ENCODE measurements at regions not wholly inside any gene's neighbourhood (a gene's known extent, or its start where the extent isn't known, plus 50 kb on each side); places are given as distances from the start of the nearest gene placed in this dataset.

GRCh38 chr9:79116041-79116440 lies 455.7 kb upstream of the TLE4 start:
- no peak for DNase-seq

GRCh38 chr9:79116709-79117108 lies 455.1 kb upstream of the TLE4 start:
- no peak for DNase-seq

DNA sequence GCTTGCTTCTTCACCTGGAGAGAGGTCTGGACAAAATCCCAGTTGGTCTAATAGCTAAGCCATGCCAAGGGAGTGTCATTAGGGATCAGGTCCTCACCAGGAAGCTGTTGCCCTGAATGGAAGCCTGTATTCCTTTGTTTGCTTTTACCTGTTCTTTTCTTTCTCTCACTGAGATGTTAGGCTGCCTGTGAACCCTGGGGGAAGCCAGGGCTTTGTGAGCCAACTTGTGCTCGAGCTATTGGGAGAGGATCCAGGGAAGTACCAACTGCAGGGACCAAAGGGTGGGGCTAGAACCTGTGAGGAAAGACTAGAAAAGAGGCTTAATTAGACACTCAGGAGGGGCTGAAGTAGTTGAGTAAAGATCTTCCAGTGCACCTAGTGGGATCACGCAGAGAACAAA lies 451.2 kb upstream of the TLE4 start:
- no peak for DNase-seq

DNA sequence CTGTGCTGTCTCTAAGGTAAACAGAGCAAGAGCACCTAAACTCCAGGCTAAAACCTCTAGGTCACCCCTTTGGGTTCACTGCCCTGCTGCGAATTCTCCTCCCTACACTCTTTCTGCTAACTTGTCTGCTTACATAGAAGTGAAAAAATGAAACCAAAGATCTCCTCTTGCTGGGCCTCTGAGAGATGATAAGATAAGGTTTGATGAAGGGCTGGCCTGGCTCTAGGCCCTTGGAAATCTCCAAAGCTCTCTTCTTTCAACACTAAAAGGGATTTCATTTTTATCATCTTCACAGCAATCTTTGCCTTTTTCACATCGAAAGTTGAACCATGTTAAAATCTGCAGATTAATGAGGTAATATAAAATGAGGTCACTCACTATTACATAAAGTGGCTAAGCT lies 450.8 kb upstream of the TLE4 start:
- no peak for DNase-seq

DNA sequence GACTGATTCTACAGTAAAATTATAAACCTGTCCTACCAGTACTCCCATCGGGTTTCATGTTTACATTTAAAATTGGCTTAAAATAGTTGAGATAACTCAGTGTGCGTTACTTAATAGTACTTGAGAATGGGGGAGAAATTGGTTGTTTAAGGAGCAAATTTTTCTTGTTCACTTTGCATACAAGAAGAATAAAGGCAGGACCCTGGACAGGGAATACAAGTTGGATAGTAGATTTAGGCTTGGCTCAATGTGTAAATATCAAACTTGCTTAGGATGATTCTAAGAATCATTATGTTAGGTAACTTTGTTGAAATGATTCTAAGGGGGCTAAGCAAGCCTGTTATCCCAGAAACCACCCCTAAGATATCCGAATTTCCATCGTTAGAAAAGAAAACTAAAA lies 448.4 kb upstream of the TLE4 start:
- no peak for DNase-seq

- DNase-seq: no peak
These were observed 444.1 kb upstream of the TLE4 start for GRCh38 chr9:79127661-79128060.

GRCh38 chr9:79129865-79130480 lies 441.8 kb upstream of the TLE4 start:
- DNase-seq: peak; percentile 25 to 40

GRCh38 chr9:79131246-79131774 lies 440.5 kb upstream of the TLE4 start:
- no peak for DNase-seq

GRCh38 chr9:79131824-79132377 lies 439.9 kb upstream of the TLE4 start:
- no peak for DNase-seq

DNA sequence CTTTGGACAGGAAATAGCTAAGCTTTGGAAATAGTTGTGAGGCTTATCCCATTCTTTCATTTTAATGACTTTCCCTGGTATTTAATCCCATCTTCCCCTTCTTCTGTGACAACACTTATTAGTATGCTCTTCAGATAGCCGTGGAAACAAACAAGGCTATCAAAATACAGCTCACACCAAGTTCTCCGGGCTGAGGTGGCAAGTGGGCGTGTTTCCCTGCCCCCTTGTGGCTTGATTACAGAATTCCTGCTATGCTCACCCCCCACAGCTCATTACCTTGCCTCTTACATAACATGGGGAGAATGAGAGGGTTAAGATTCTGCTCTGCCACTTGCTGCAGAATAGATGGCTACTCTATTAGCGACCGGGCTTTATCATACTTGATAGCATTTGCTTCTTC lies 437.1 kb upstream of the TLE4 start:
- DNase-seq: no peak

DNA sequence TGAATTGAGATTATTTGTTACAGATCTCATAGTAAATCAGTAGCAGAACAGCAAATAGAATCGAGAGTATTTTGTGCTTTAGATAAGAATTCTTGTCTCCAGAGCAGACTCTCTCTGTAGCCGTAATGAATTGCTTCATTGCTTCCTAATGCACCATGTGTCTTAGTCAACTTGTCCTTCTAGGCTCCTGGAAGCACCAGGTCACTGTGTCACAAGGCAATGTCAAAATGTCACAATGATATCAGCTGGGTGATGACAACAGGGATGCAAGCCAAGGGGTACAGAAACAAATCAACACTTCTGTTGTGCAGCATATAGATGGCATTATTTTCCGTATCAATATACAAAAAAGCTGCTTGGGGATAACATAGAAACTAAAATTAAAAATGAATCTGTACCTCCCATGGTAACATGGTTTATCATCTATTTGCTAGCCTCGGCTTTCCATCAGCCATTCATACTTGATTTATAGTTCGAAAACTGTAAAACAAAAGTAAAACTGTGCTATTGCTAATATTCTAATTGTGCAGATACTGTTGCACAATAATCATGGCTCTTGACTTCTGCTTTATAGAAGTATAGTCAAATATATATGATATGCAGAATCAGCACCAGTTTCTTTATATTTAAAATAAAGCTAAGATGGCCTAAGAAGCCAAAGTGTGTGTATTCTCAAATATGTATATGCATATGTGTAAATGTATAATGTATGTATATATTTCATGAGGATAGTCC lies 435.9 kb upstream of the TLE4 start:
- no peak for DNase-seq

GRCh38 chr9:79140751-79141150 lies 431.0 kb upstream of the TLE4 start:
- DNase-seq: no peak

- no peak for DNase-seq
These were observed 428.6 kb upstream of the TLE4 start for GRCh38 chr9:79143211-79143610.

DNA sequence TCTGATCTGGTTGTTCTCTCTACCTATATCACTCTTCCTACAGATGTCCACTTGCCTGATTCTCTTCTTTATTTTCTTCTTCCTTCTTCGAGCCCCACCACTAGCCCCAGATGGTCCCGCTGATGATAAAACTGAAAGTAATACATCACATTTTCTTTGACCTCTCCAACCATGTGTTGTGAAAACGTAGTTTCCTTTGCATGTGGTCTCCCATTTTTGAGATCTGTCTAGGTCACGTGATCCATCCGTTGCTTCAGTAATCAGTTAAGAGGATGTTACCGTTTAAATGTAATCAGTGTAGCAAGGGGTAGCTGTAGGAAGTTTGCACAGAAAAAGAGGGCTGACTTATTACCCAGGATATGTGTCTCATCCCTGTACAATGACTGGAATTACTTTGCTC lies 426.3 kb upstream of the TLE4 start:
- no peak for DNase-seq

DNA sequence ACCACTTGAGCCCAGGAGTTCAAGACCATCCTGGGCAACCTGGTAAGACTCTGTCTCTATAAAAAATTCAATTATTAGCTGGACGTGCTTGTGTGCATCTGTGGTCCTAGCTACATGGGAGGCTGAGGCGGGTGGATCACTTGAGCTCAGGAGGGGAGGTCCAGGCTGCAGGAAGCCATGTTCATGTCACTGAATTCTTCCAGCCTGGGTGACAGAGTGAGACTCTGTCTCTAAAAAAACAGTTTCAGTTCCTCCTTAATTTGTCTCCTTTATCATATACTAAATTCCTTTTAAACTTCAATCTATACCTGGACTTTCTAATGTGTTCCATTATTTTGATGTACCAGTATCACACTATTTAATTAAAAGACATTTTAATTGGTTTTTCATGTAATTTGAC lies 422.2 kb upstream of the TLE4 start:
- no peak for DNase-seq

DNA sequence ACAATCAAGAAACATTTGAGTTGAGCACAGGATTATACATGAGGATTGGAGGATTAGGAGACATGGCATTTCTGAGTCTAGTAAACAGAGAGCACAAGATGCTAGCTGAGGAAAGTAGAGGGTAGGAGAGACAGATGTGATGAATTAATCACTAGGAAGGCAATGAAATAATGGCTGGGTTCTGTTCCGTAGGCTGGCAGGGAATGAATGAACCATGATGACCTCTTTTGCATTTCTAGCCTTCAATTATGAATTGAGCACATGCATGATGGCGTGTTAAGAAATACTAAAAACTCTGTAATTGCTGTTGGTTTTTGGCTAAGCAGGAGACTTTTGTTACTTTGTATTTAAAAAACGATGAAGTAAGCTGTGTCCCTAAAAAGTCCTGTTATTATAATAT lies 420.0 kb upstream of the TLE4 start:
- DNase-seq: no peak

GRCh38 chr9:79152306-79152705 lies 419.5 kb upstream of the TLE4 start:
- no peak for DNase-seq

DNA sequence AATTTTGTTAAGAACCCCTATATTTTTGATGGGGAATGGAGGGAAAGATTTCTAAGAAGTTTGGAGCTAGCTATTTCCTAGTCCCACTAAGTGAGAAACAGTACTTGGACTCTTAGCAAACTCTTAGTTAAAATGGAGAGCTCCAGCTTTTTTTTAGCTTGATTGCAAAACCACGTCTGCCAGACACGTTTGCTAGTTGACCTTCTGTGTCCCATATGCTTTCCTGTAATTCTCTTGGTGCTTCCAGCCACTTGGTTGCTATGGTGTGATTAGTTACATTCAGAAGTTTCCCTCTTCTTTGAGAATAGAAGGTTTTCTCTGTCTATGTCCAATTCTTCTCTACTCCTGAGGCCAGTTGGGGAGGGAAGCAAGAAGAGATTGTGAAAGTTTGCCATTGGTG lies 417.0 kb upstream of the TLE4 start:
- no peak for DNase-seq

DNA sequence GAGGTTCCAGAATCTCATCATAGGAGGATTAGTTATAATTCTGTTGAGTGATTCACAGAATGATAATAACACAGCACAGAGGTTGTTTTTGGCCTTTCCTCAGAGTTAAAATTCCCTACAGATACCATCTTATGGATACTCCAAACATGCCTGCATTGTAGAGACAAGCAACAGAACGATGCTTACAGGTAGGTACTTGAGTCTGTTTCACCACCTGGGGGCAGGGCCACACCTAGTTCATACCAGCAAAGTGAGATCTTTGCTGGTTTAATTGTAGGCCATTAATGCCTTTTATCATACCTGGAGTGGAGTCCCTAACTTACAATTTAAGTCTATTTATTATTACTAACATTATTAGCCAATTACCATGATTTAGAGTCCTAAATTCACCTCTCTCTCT lies 416.5 kb upstream of the TLE4 start:
- DNase-seq: no peak

GRCh38 chr9:79163544-79163943 lies 408.2 kb upstream of the TLE4 start:
- DNase-seq: no peak

DNA sequence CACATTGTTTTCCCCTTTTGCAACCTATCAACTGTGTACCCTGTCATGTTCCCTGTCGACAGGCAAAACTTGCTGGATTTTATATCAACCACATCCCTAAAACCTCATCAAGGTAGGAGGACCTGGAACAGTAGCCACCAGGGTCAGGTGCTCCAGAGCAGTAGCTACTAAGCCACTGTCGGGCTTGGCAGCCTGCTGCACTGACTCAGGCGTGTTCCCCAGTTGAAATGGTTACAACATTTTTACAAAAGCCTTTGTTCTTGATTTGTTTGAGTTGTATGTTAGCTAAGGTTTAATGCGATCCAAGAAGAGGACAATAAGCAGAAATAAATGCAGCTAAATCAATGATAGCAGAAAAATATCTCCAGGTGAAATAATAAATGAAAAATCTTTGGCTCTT lies 407.4 kb upstream of the TLE4 start:
- no peak for DNase-seq

- DNase-seq: no peak
These were observed 406.6 kb upstream of the TLE4 start for GRCh38 chr9:79165020-79165780.

DNA sequence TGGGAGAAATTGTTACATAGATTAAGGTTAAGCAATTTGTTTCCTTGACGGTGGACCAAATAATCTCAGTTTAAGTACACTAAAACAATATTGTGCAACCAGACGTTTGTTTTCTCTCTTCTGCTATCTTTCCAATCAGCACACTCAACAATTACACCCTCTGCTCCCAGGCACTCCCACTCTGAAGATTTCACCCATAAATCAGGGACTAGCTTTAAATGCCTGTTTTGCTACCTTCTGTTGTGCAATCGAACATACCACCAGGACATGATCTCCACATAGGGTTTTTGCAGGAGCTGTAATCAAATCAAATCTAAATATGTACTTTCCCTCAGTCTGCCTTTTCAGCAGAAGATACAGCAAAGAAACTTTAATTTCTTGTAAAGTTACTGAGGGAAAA lies 405.8 kb upstream of the TLE4 start:
- no peak for DNase-seq

DNA sequence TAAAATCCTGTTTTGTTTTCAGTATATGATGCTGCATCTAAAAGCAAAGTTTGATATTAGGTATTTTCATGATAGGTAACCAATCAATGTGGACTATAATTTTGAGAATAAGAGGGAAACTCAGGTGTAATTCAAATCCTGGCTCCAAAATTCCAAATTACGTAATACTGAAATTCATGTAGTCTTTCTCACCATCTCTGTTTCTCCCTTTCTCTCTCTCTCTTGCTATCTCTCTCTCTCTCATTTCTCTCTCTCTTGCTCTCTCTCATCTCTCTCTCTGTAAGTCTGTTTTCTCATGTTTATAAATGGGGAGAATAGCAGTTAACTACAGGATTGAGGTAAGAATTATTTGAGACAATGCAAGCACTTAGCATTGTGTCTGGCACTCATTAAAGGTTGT lies 401.1 kb upstream of the TLE4 start:
- DNase-seq: no peak
